HFFc6 (cell line): ENCODE measurements at regions not wholly inside any gene's neighbourhood (a gene's known extent, or its start where the extent isn't known, plus 50 kb on each side); places are given as distances from the start of the nearest gene placed in this dataset.

Experiments used
- DNase-seq: peaks from one replicate; pipeline ENCODE4 v3.0.0-alpha.2; 2018
- H3K27ac Mint-ChIP-seq: 2 replicates; pipeline ENCODE4 v1.8.0; 2020; ENCODE audit warnings: mild to moderate bottlenecking, mixed read lengths
- H3K27me3 Mint-ChIP-seq: 2 replicates; pipeline ENCODE4 v1.8.0; 2021; ENCODE audit warnings: mild to moderate bottlenecking, moderate library complexity, mixed read lengths; ENCODE audit not compliant: insufficient read depth
- H3K36me3 Mint-ChIP-seq: 2 replicates; pipeline ENCODE4 v1.8.0; 2021; ENCODE audit warnings: low read depth, mixed read lengths
- H3K4me1 Mint-ChIP-seq: 2 replicates; pipeline ENCODE4 v1.8.0; 2020; ENCODE audit warnings: low read depth, mixed read lengths
- H3K4me3 Mint-ChIP-seq: 2 replicates; pipeline ENCODE4 v1.8.0; 2020; ENCODE audit warnings: mild to moderate bottlenecking, moderate library complexity, mixed read lengths
- H3K9me3 Mint-ChIP-seq: 2 replicates; pipeline ENCODE4 v1.8.0; 2020; ENCODE audit warnings: mild to moderate bottlenecking, mixed read lengths
- CTCF ChIP-seq: fragments of 200-600 bp; sonication (generic); IDR thresholded peaks from 2 replicates; pipeline ENCODE4 v1.5.0; 2021; ENCODE audit warnings: antibody characterized with exemption, mild to moderate bottlenecking

GRCh38 chr10:10911471-10911921 lies 106.2 kb upstream of the CELF2 start:
- DNase-seq = peak; percentile 78
- H3K4me1 Mint-ChIP-seq = peaks cover 22% of the 10 kb centered on the region
- no peaks in the 10 kb centered on the region for H3K9me3 Mint-ChIP-seq
- H3K27ac Mint-ChIP-seq = peak overlapping the region; percentile 90
- peaks cover 9% of the 10 kb centered on the region; the same call in 1 of the 2 replicates for H3K27me3 Mint-ChIP-seq
- no peaks in the 10 kb centered on the region for H3K36me3 Mint-ChIP-seq
- no peak for TF ChIP-seq CTCF
- peak overlapping the region; percentile 87 for H3K4me3 Mint-ChIP-seq

GRCh38 chr10:10914144-10914543 lies 103.5 kb upstream of the CELF2 start:
- Mint-ChIP-seq H3K4me3 (no peak overlapping the region), H3K36me3 (no peaks in the 10 kb centered on the region), H3K4me1 (peaks cover 22% of the 10 kb centered on the region), H3K27me3 (peaks cover 11% of the 10 kb centered on the region), H3K9me3 (no peaks in the 10 kb centered on the region), H3K27ac (no peak overlapping the region)
- no peak for TF ChIP-seq CTCF
- no peak for DNase-seq

DNA sequence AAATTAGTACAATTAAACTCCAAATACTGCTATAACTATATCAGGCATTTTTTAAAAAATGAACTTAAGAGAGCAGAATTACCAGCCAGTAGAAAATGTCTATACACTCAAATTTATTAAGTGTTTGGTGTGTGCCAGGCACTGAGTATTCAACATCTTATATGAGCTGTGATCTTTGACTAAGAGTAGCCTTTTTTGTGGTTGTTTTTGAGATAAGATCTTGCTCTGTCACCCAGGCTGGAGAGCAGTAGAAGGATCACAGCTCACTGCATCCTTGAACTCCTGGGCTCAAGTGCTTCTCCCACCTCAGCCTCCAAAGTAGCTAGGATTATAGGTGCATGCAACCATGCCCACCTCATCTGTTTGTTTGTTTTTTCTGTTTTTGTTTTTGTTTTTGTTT lies 102.5 kb upstream of the CELF2 start:
- no peaks in the 10 kb centered on the region for H3K9me3 Mint-ChIP-seq
- peaks cover 11% of the 10 kb centered on the region for H3K27me3 Mint-ChIP-seq
- peaks cover 22% of the 10 kb centered on the region for H3K4me1 Mint-ChIP-seq
- no peaks in the 10 kb centered on the region for H3K36me3 Mint-ChIP-seq
- no peak overlapping the region for H3K4me3 Mint-ChIP-seq
- no peak for DNase-seq
- no peak overlapping the region for H3K27ac Mint-ChIP-seq
- TF ChIP-seq CTCF = no peak

GRCh38 chr10:10917031-10917430 lies 100.6 kb upstream of the CELF2 start:
- Mint-ChIP-seq H3K27me3 (peaks cover 7% of the 10 kb centered on the region), H3K27ac (no peak overlapping the region), H3K36me3 (no peaks in the 10 kb centered on the region), H3K4me1 (peaks cover 6% of the 10 kb centered on the region), H3K4me3 (no peak overlapping the region), H3K9me3 (no peaks in the 10 kb centered on the region)
- TF ChIP-seq CTCF = no peak
- DNase-seq = no peak

DNA sequence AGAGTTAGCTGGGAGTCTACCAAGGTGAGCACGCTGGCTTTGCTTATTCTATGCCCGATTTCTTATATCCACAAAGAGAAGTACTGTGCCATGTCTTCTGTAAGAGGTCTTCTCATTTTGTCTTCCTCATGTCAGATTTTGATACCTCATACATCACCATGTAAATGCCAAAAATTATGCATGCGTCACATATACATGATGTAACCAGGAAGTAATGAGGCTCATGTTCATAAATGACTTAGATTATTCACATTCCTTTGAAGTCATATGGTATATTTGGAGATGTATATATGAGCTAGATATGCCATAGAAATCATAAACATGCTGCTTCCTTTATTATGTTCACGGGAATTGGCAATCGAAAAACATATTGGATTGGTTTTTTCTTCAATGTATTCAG lies 97.7 kb upstream of the CELF2 start:
- no peak for TF ChIP-seq CTCF
- Mint-ChIP-seq H3K36me3 (no peaks in the 10 kb centered on the region), H3K9me3 (no peaks in the 10 kb centered on the region), H3K27ac (no peak overlapping the region), H3K4me1 (no peaks in the 10 kb centered on the region), H3K27me3 (peaks cover 2% of the 10 kb centered on the region), H3K4me3 (no peak overlapping the region)
- DNase-seq = no peak
